GM12865 (cell line): ENCODE measurements at regions not wholly inside any gene's neighbourhood (a gene's known extent, or its start where the extent isn't known, plus 50 kb on each side); places are given as distances from the start of the nearest gene placed in this dataset.
A peak's percentile ranks its signal among the peaks of the same experiment; 100 is the strongest.

Source experiments
- DNase-seq: peaks from one replicate; pipeline ENCODE4 v3.0.0; 2010; ENCODE audit warnings: low read depth
- H3K4me3 ChIP-seq: 2 replicates; pipeline ENCODE4 v1.5.1; 2011; ENCODE audit warnings: mild to moderate bottlenecking, low read depth, low read length, control low read depth
- TF ChIP-seq, protein P1 (sequence below): IDR thresholded peaks from 2 replicates; pipeline ENCODE4 v1.5.1; 2011; ENCODE audit warnings: low read length, control low read depth, low read depth, inconsistent platforms; ENCODE audit not compliant: insufficient read depth; ENCODE audit errors: missing control alignments

DNA sequence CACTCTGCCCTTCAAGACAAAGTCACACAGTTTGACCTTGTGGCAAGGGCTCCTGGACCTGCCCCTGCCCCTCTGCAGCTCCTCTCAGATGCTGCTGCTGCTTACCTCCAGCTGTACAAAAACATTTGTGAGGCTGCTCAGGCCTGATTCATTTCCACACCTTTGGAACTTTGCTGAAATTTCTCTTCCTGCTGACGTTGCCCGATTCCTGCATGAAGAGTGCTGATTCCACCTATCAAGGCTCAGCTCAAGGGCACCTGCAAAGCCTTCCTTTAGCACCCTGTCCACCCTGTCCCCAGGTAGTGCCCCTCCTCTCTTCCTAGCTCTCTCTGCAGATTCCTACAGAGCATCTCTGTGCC is 738.3 kb upstream of the HS6ST1 start:
- no peak overlapping the region for H3K4me3 ChIP-seq
- no peak for DNase-seq
- TF ChIP-seq, protein P1, sequence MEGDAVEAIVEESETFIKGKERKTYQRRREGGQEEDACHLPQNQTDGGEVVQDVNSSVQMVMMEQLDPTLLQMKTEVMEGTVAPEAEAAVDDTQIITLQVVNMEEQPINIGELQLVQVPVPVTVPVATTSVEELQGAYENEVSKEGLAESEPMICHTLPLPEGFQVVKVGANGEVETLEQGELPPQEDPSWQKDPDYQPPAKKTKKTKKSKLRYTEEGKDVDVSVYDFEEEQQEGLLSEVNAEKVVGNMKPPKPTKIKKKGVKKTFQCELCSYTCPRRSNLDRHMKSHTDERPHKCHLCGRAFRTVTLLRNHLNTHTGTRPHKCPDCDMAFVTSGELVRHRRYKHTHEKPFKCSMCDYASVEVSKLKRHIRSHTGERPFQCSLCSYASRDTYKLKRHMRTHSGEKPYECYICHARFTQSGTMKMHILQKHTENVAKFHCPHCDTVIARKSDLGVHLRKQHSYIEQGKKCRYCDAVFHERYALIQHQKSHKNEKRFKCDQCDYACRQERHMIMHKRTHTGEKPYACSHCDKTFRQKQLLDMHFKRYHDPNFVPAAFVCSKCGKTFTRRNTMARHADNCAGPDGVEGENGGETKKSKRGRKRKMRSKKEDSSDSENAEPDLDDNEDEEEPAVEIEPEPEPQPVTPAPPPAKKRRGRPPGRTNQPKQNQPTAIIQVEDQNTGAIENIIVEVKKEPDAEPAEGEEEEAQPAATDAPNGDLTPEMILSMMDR, result no peak

DNA sequence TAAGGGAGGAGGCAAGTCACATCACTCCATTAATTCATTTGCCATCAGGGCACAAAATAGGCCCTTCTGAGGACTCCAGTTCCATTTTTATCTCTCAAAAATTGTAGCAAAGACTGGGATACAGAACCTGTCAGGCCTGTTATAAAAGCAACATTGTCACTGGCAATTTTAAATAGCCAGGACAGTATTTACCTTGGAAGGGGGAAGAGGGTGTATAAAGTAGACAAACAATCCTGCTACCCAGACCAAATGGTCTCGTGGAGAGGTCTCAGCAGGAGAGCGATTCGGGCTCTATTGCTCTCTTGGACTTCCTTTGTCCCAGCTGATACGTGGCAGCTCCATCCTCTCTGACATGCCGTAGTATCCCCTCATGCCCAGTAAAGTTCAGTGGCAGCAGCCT is 740.3 kb upstream of the HS6ST1 start:
- H3K4me3 ChIP-seq, result no peak overlapping the region
- TF ChIP-seq, protein P1, result no peak
- DNase-seq, result no peak

DNA sequence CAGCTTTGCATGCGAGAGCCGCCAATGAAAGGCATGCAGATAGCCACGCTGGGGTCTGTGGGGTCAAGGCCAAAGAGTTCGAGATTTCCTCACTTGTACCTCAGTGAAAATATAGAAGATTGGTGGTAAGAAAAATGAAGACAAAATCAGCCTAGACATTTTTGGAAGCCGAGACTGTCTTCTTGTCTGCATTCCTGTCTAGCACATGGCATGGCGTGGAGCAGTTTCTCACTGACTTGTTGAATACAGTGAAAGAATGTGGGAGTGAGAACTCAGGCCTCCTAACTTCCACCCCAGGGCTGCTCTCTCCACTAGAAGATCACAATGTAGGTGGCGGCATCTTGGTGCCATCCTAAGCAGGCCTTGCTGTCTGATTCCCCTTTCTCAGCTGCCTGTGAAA is 740.8 kb upstream of the HS6ST1 start:
- TF ChIP-seq, protein P1, result no peak
- DNase-seq, result no peak
- H3K4me3 ChIP-seq, result no peak overlapping the region

DNA sequence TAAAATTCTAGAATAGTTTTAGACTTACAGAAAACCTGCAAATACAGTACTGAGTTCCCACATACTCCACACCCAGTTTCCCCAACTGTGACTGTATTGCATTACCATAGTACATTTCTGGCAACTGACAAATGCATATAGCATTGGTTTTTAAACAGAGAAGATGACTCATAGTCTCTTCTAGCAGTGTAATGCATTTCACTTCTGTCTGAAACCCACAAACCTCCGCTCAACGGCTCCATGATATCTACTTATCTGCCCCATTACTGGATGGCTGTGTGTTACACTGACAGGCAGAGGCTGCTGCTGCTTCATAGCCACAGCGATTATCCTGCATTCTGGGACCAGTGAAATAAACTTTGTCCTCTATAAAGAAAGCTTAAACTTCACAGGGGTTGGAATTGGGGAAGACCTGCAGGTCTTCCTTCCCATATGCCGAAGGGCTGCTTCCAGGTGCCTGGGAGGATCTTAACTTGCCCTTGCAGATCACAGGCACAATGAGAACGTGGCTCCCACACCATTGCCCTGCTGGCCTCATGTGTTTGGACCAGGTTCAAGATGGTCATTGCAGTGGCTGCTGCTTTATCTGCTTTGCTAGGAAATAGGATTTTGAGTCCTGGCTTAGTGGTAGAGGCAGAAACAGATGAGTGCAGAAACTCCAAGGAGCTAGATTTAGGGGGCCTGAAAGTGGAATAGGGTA is 742.6 kb upstream of the HS6ST1 start:
- no peak overlapping the region for H3K4me3 ChIP-seq
- TF ChIP-seq, protein P1, result no peak
- DNase-seq, result peak; percentile 74

DNA sequence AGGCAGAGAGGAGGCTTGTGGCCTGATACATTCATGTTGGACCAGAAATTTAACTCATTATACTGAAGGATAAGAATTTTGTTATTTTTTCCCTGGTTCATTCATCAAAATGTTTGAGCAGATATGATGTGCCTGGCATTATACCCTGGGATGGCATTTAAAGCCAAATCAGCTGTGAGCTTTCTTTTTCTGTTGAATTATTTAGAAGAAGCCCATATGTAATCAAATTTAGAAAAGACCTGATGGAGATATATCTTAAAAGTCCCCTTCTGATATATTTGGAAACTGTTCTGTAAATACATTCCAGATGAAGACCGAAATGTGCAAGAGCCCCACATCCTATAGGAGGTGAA is 743.1 kb upstream of the HS6ST1 start:
- H3K4me3 ChIP-seq, result no peak overlapping the region
- DNase-seq, result no peak
- TF ChIP-seq, protein P1, result no peak

DNA sequence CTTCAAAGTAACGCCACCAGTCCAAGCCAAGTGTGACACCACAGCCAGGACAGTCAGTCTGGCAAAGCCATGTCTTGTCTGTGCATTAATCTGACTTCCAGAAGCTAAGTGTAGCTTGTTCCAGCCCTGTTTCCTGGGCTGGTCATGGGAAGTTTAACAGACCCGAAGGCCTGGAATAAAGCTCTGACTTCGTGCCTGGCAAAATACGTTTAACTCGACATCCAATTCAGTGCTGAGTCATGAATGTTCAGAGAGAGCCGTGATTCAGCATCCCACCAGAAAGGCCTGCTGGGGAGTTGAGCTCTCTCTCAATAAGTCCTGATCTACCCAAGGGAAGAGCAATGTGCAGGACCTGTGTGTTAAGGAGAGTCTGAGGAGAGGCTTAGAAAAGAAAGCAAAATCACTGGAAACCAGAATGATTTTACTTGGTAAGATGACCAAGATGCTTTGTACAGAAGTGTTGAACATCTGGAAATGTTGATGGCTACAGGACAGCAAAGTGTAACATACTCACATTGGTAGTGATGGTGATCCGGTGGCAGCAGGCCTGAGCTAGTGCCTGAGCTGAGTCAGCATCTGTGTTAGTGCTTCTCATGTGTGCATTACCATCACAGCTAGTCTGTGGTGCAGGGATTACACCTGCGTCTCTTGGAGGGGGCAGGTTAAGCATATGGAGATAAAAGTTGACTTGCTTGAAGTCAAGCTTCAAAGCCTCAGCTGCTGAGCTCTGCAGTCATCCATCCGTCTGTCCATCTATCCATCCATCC is 743.7 kb upstream of the HS6ST1 start:
- no peak for DNase-seq
- TF ChIP-seq, protein P1, result no peak

DNA sequence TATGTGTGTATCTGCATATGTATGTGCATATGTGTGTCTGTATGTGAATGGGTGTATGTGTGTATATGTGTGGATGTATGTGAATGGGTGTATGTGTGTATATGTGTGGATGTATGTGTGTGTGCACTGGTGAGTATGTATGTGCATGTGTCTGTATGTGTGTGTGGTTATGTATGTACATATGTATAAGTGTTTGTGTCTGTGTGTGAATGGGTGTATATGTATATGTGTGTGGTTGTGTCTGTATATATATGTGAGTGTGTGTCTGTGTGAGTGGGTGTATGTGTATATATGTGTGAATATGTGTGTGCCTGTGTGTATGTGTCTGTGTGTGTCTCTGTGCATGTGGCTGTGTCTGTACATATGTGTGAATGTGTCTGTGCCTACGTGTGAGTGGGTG is 748.4 kb upstream of the HS6ST1 start:
- no peak for DNase-seq
- TF ChIP-seq, protein P1, result no peak
- no peak overlapping the region for H3K4me3 ChIP-seq

More for the DNA sequence above, 743.7 kb upstream of the HS6ST1 start:
- no peak overlapping the region for H3K4me3 ChIP-seq
